ENCODE measurements at regions not wholly inside any gene's neighbourhood (a gene's known extent, or its start where the extent isn't known, plus 50 kb on each side); places are given as distances from the start of the nearest gene placed in this dataset.

GRCh38 chr6:14258695-14259593 lies 141.4 kb downstream of the CD83 start:
- Mint-ChIP-seq H3K9me3 (peaks cover 23% of the 10 kb centered on the region), H3K4me3 (no peak overlapping the region; the same call in 2 of the 3 replicates), H3K27me3 (ENCODE audit: insufficient read depth, low read depth, poor library complexity) (peaks cover 2% of the 10 kb centered on the region), H3K4me1 (peaks cover 23% of the 10 kb centered on the region), H3K27ac (no peak overlapping the region), H3K36me3 (ENCODE audit: low read depth) (peaks cover 13% of the 10 kb centered on the region; the same call in 2 of the 3 replicates)
- ATAC-seq (peak; percentile 75), DNase-seq (ENCODE audit: low spot score) (no peak)
- peaks cover 19% of the 10 kb centered on the region for H3K4me1 ChIP-seq (ENCODE audit: insufficient read depth)
- peak overlapping the region; percentile 63 for H3K4me2 ChIP-seq
- 0 out of 2 replicates have a peak, but pooled peaks cover 3% of the 10 kb centered on the region for H3F3A ChIP-seq (replicated peaks; ENCODE audit: low read depth)
- 0 out of 2 replicates have a peak, but pooled peaks cover 3% of the 10 kb centered on the region for H3K36me3 ChIP-seq (ENCODE audit: insufficient read depth)
- peak overlapping the region; percentile 64; the same call in 1 of the 2 replicates for H3K27ac ChIP-seq (ENCODE audit: low read depth)
- peak overlapping the region; percentile 99 for H2AFZ ChIP-seq
- no peaks in the 10 kb centered on the region for H3K27me3 ChIP-seq (ENCODE audit: insufficient read depth)
- no peak for TF ChIP-seq STAT1 (IDR thresholded peaks at IDR 0.05; ENCODE audit: unreplicated experiment)
- no peak for TF ChIP-seq REST (IDR thresholded peaks at IDR 0.05; ENCODE audit: unreplicated experiment)
- no peaks in the 10 kb centered on the region for H4K20me1 ChIP-seq (replicated peaks; ENCODE audit: insufficient read depth)
- no peak overlapping the region for H3K4me3 ChIP-seq
- no peaks in the 10 kb centered on the region for H3K9me2 ChIP-seq (ENCODE audit: insufficient read depth)
- no peaks in the 10 kb centered on the region for H3K79me2 ChIP-seq (replicated peaks; ENCODE audit: insufficient read depth)

GRCh38 chr6:14259594-14260152 lies 142.1 kb downstream of the CD83 start:
- peak overlapping the region; percentile 99 for H2AFZ ChIP-seq
- no peak for TF ChIP-seq CTCF (conservative IDR thresholded peaks at IDR 0.05; ENCODE audit: low read depth in 2 of 2)
- no peak for TF ChIP-seq STAT1 (IDR thresholded peaks at IDR 0.05; ENCODE audit: unreplicated experiment)
- TF ChIP-seq EZH2phosphoT487 (IDR thresholded peaks at IDR 0.05; ENCODE audit: unreplicated experiment) = no peak
- TF ChIP-seq ZNF331 (CRISPR knock-in tag; IDR thresholded peaks at IDR 0.05; ENCODE audit: low read depth) = no peak
- no peak for TF ChIP-seq JUNB (IDR thresholded peaks at IDR 0.05; ENCODE audit: unreplicated experiment)
- TF ChIP-seq CREB1 (CRISPR knock-in tag; IDR thresholded peaks at IDR 0.05; ENCODE audit: low read depth) = no peak
- no peak for TF ChIP-seq EZH2 (IDR thresholded peaks at IDR 0.05; ENCODE audit: low read depth, unreplicated experiment)
- peak overlapping the region; percentile 63; the same call in 1 of the 2 replicates for H3K4me2 ChIP-seq
- no peaks in the 10 kb centered on the region for H3K27me3 ChIP-seq (ENCODE audit: insufficient read depth)
- no peak overlapping the region for H3K4me3 ChIP-seq
- H3K9me3 Mint-ChIP-seq = peaks cover 30% of the 10 kb centered on the region
- H3K4me3 Mint-ChIP-seq = no peak overlapping the region
- peaks cover 19% of the 10 kb centered on the region for H3K4me1 ChIP-seq (ENCODE audit: insufficient read depth)
- no peaks in the 10 kb centered on the region for H3K79me2 ChIP-seq (replicated peaks; ENCODE audit: insufficient read depth)
- no peaks in the 10 kb centered on the region for H4K20me1 ChIP-seq (replicated peaks; ENCODE audit: insufficient read depth)
- peaks cover 23% of the 10 kb centered on the region for H3K4me1 Mint-ChIP-seq
- ATAC-seq (no peak), DNase-seq (ENCODE audit: low spot score) (no peak)
- peaks cover 20% of the 10 kb centered on the region; the same call in 2 of the 3 replicates for H3K36me3 Mint-ChIP-seq (ENCODE audit: low read depth)
- 0 out of 2 replicates have a peak, but pooled peaks cover 3% of the 10 kb centered on the region for H3F3A ChIP-seq (replicated peaks; ENCODE audit: low read depth)
- no peak overlapping the region for H3K27ac Mint-ChIP-seq
- H3K27me3 Mint-ChIP-seq (ENCODE audit: insufficient read depth, low read depth, poor library complexity) = peaks cover 2% of the 10 kb centered on the region
- H3K36me3 ChIP-seq (ENCODE audit: insufficient read depth) = peaks cover 3% of the 10 kb centered on the region; the same call in 1 of the 2 replicates
- H3K9me2 ChIP-seq (ENCODE audit: insufficient read depth) = no peaks in the 10 kb centered on the region
- H3K27ac ChIP-seq (ENCODE audit: low read depth) = no peak overlapping the region
